Activated naive CD4-positive, alpha-beta T cell treated with anti-CD3 and anti-CD28 coated beads for 36 hours (primary cell): ENCODE measurements at regions not wholly inside any gene's neighbourhood (a gene's known extent, or its start where the extent isn't known, plus 50 kb on each side); places are given as distances from the start of the nearest gene placed in this dataset.
A peak's percentile ranks its signal among the peaks of the same experiment; 100 is the strongest.

ENCODE experiments used
- CTCF ChIA-PET: fragments of 350-600 bp; sonication (Branson Sonifier 250); formaldehyde crosslinking; loops from one replicate; lab custom pipeline; 2021; ENCODE audit warnings: antibody characterized with exemption; lab: Charles Lee
- DNase-seq: peaks from one replicate; pipeline ENCODE4 v3.0.0-alpha.2; 2020
- H3K27ac Mint-ChIP-seq: one replicate; pipeline ENCODE4 v1.8.0; 2021; ENCODE audit warnings: mild to moderate bottlenecking, mixed read lengths
- H3K27me3 Mint-ChIP-seq: one replicate; pipeline ENCODE4 v1.8.0; 2021; ENCODE audit warnings: low read depth, mixed read lengths
- H3K36me3 Mint-ChIP-seq: one replicate; pipeline ENCODE4 v1.8.0; 2021; ENCODE audit warnings: low read depth, mixed read lengths
- H3K4me1 Mint-ChIP-seq: one replicate; pipeline ENCODE4 v1.8.0; 2021; ENCODE audit warnings: low read depth, mixed read lengths
- H3K4me3 Mint-ChIP-seq: one replicate; pipeline ENCODE4 v1.8.0; 2021; ENCODE audit warnings: mild to moderate bottlenecking, moderate library complexity, mixed read lengths
- H3K9me3 Mint-ChIP-seq: one replicate; pipeline ENCODE4 v1.8.0; 2021; ENCODE audit warnings: mixed read lengths
- intact Hi-C: fragments of 100-400 bp; cut with micrococcal nuclease; formaldehyde crosslinking; loops from one replicate; pipeline ENCODE4 v1.15.1; 2023

GRCh38 chrX:20477836-20478524, 211.3 kb upstream of the RPS6KA3 start:
- Mint-ChIP-seq H3K36me3 (no peaks in the 10 kb centered on the region), H3K27me3 (no peaks in the 10 kb centered on the region), H3K4me3 (no peak overlapping the region), H3K9me3 (no peaks in the 10 kb centered on the region), H3K27ac (no peak overlapping the region), H3K4me1 (no peaks in the 10 kb centered on the region)
- intact Hi-C loops = no loop called here
- DNase-seq = no peak
- CTCF ChIA-PET = no interaction called here

- intact Hi-C loops = no loop called here
- CTCF ChIA-PET = no interaction called here
- no peak for DNase-seq
- H3K36me3 Mint-ChIP-seq = no peaks in the 10 kb centered on the region
- H3K27ac Mint-ChIP-seq = no peak overlapping the region
- H3K4me3 Mint-ChIP-seq = no peak overlapping the region
- H3K27me3 Mint-ChIP-seq = no peaks in the 10 kb centered on the region
- H3K9me3 Mint-ChIP-seq = no peaks in the 10 kb centered on the region
- no peaks in the 10 kb centered on the region for H3K4me1 Mint-ChIP-seq
These were observed 210.5 kb upstream of the RPS6KA3 start for GRCh38 chrX:20477219-20477618.

- DNase-seq = no peak
- CTCF ChIA-PET = interaction anchor here (1.8 kb wide), 1 partner anchor 28 kb away, joined by 3 read pairs; no protein-coding TSS in a partner anchor
- intact Hi-C loops = no loop called here
These were observed 206.0 kb upstream of the RPS6KA3 start for GRCh38 chrX:20472620-20473258.

GRCh38 chrX:20472148-20472547, 205.4 kb upstream of the RPS6KA3 start:
- H3K9me3 Mint-ChIP-seq = no peaks in the 10 kb centered on the region
- CTCF ChIA-PET = interaction anchor here (1.8 kb wide), 1 partner anchor 27 kb away, joined by 3 read pairs; no protein-coding TSS in a partner anchor
- no peaks in the 10 kb centered on the region for H3K27me3 Mint-ChIP-seq
- H3K4me1 Mint-ChIP-seq = no peaks in the 10 kb centered on the region
- no peak overlapping the region for H3K27ac Mint-ChIP-seq
- no peaks in the 10 kb centered on the region for H3K36me3 Mint-ChIP-seq
- DNase-seq = no peak
- H3K4me3 Mint-ChIP-seq = no peak overlapping the region
- intact Hi-C loops = no loop called here

More at GRCh38 chrX:20472620-20473258, 206.0 kb upstream of the RPS6KA3 start:
- Mint-ChIP-seq H3K9me3 (no peaks in the 10 kb centered on the region), H3K4me3 (no peak overlapping the region), H3K4me1 (no peaks in the 10 kb centered on the region), H3K27ac (no peak overlapping the region), H3K36me3 (no peaks in the 10 kb centered on the region), H3K27me3 (no peaks in the 10 kb centered on the region)

GRCh38 chrX:20471483-20471882, 204.8 kb upstream of the RPS6KA3 start:
- H3K4me3 Mint-ChIP-seq = no peak overlapping the region

GRCh38 chrX:20463296-20464075, 196.8 kb upstream of the RPS6KA3 start:
- DNase-seq = no peak
- Mint-ChIP-seq H3K4me1 (peaks cover 23% of the 10 kb centered on the region), H3K27ac (no peak overlapping the region), H3K36me3 (no peaks in the 10 kb centered on the region), H3K4me3 (no peak overlapping the region), H3K27me3 (no peaks in the 10 kb centered on the region), H3K9me3 (no peaks in the 10 kb centered on the region)
- CTCF ChIA-PET = no interaction called here
- intact Hi-C loops = no loop called here

More at GRCh38 chrX:20471483-20471882, 204.8 kb upstream of the RPS6KA3 start:
- intact Hi-C loops = no loop called here
- Mint-ChIP-seq H3K9me3 (no peaks in the 10 kb centered on the region), H3K27ac (no peak overlapping the region), H3K27me3 (no peaks in the 10 kb centered on the region), H3K4me1 (no peaks in the 10 kb centered on the region), H3K36me3 (no peaks in the 10 kb centered on the region)
- CTCF ChIA-PET = interaction anchor here (0.6 kb wide), 1 partner anchor 257 kb away, joined by 3 read pairs; no protein-coding TSS in a partner anchor
- DNase-seq = no peak

DNA sequence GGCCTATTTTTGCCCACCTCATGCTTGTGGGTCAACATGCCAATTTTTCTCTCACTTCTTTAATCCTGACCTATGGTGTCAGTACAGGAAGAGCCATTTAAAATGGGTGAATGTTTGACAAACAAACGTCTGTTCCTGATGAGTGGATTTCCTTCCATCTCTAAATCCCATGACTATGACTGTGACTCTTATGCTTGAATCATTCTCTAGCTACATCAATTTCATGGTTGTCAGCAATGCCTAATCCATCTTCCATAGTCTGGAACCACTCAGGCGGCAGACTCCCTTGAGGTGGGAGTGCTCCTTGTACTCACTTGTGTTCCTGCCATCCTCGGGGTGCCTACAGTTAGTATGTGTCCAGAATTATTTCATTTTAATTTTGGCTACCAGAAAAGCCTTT, 194.9 kb upstream of the RPS6KA3 start:
- H3K4me3 Mint-ChIP-seq = no peak overlapping the region
- CTCF ChIA-PET = no interaction called here
- H3K27me3 Mint-ChIP-seq = no peaks in the 10 kb centered on the region
- no peak for DNase-seq
- H3K4me1 Mint-ChIP-seq = peaks cover 25% of the 10 kb centered on the region
- no peak overlapping the region for H3K27ac Mint-ChIP-seq
- intact Hi-C loops = no loop called here
- H3K9me3 Mint-ChIP-seq = no peaks in the 10 kb centered on the region
- no peaks in the 10 kb centered on the region for H3K36me3 Mint-ChIP-seq

DNA sequence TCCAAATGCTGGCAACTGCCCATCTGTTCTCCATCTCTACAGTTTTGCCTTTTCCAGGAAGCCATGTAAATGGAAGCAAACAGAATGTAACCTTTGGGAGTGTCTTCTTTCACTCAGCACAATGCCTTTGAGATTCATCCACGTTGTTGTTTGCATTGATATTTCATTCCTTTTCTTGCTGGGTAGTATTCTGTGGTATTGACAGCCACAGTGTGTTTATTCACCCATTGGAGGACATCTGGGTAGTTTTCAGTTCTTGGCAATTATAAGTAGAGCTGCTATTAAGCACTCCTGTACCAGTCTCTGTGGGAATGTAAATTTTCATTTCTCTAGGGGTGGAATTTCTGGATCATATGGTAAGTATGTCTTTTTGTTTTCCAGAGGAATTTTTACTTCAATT, 194.3 kb upstream of the RPS6KA3 start:
- H3K9me3 Mint-ChIP-seq = no peaks in the 10 kb centered on the region
- H3K27me3 Mint-ChIP-seq = no peaks in the 10 kb centered on the region
- peaks cover 25% of the 10 kb centered on the region for H3K4me1 Mint-ChIP-seq
- H3K27ac Mint-ChIP-seq = no peak overlapping the region
- H3K4me3 Mint-ChIP-seq = no peak overlapping the region
- DNase-seq = no peak
- CTCF ChIA-PET = no interaction called here
- H3K36me3 Mint-ChIP-seq = no peaks in the 10 kb centered on the region
- intact Hi-C loops = no loop called here

DNA sequence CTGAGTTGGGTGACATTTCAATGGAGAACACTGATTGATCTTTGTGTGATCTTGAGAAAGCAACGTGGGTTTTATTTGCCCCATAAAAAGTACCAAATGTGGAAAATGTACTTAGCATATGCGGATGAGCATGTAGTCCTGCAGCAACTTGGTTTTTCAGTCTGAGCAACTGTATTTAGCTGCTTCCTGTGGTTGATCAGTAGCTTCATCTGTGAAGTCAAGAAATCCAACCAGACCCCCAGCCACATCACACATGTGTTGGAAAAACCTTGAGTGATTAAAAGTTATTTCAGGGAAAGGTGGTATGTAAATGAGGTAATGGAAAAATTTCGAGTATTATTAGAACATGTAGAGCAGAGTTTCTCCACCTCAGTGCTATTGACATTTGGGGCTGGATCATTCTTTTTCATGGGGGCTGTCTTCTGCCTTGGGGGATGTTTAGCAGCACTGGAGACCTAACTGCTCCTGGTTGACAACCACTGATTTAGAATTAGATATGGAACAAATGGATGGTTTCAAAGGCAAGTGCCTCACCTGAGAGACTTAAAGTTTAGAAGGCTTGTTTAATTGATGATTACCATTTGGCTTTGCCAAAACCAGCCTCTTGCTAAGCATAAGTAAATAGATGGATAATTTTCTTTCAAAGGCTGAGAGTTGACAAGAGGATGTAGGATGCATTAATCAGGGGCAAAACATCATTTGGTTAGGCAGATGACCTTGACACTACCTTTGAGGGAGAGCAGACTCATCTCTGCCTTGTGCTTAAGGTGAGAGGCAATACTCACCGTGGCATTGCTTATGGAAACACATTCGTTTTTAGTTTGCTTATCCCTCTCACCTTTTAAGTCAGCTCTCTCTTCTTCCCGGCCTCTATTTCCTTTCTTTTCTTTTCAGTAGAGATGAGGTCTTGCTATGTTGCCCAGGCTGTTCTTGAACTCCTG, 193.0 kb upstream of the RPS6KA3 start:
- Mint-ChIP-seq H3K27me3 (no peaks in the 10 kb centered on the region), H3K9me3 (no peaks in the 10 kb centered on the region), H3K36me3 (no peaks in the 10 kb centered on the region), H3K27ac (peak overlapping the region; percentile 13), H3K4me1 (peaks cover 25% of the 10 kb centered on the region), H3K4me3 (no peak overlapping the region)
- intact Hi-C loops = loop anchor here (5.0 kb wide), 1 partner anchor 58 kb away; no protein-coding TSS in a partner anchor
- peak; percentile 26 for DNase-seq
- CTCF ChIA-PET = interaction anchor here (0.5 kb wide), 1 partner anchor 746 kb away, joined by 3 read pairs; no protein-coding TSS in a partner anchor

DNA sequence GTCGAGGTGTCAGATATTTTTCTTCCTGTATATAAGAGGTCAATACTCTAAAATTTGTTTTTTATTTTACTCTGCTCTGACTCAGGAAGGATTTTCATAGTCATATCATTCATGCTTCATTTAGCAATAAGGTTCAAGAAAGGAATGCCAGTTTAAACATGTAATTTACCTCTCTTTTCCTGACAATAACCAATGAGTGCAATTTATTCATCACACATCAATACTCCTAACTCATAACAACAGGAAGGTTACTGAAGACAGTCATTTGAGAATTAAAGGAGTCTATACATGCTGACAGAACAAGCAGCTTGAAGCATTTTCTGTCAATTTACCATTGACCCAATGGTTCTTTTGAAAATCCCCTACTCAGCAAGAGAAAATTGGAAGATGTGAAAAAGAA, 190.3 kb upstream of the RPS6KA3 start:
- DNase-seq = no peak
- Mint-ChIP-seq H3K4me1 (peaks cover 35% of the 10 kb centered on the region), H3K27me3 (no peaks in the 10 kb centered on the region), H3K36me3 (no peaks in the 10 kb centered on the region), H3K4me3 (no peak overlapping the region), H3K9me3 (no peaks in the 10 kb centered on the region), H3K27ac (no peak overlapping the region)
- intact Hi-C loops = loop anchor here (5.0 kb wide), 1 partner anchor 60 kb away; no protein-coding TSS in a partner anchor
- CTCF ChIA-PET = interaction anchor here (0.7 kb wide), 1 partner anchor 41 kb away, joined by 3 read pairs; no protein-coding TSS in a partner anchor

- Mint-ChIP-seq H3K9me3 (peaks cover 2% of the 10 kb centered on the region), H3K36me3 (no peaks in the 10 kb centered on the region), H3K27ac (no peak overlapping the region), H3K4me3 (no peak overlapping the region), H3K27me3 (no peaks in the 10 kb centered on the region), H3K4me1 (peaks cover 33% of the 10 kb centered on the region)
- CTCF ChIA-PET = interaction anchor here (0.6 to 1.3 kb wide), 2 partner anchors 79 to 390 kb away, joined by 3 read pairs; no protein-coding TSS in a partner anchor
- intact Hi-C loops = loop anchor here (5.0 kb wide), 1 partner anchor 62 kb away; no protein-coding TSS in a partner anchor
- DNase-seq = no peak
These were observed 188.3 kb upstream of the RPS6KA3 start for GRCh38 chrX:20455001-20455400.
